HEK293T (cell line): ENCODE measurements at regions not wholly inside any gene's neighbourhood (a gene's known extent, or its start where the extent isn't known, plus 50 kb on each side); places are given as distances from the start of the nearest gene placed in this dataset.

ENCODE experiments used
- ARNT ChIP-seq: fragments of 450-650 bp; IDR thresholded peaks from 2 replicates; pipeline ENCODE4 v1.6.1; 2017; ENCODE audit warnings: mild to moderate bottlenecking
- FOXK2 ChIP-seq: fragments of 450-650 bp; IDR thresholded peaks from 2 replicates; pipeline ENCODE4 v1.6.1; 2016; ENCODE audit warnings: mild to moderate bottlenecking
- FOXM1 ChIP-seq: fragments of 450-650 bp; IDR thresholded peaks from 2 replicates; pipeline ENCODE4 v1.6.1; 2017; ENCODE audit warnings: mild to moderate bottlenecking, borderline replicate concordance
- LEF1 ChIP-seq: fragments of 450-650 bp; IDR thresholded peaks from 2 replicates; pipeline ENCODE4 v1.6.1; 2017; ENCODE audit warnings: mild to moderate bottlenecking, borderline replicate concordance
- TARDBP ChIP-seq: fragments of 450-650 bp; IDR thresholded peaks from 2 replicates; pipeline ENCODE4 v1.6.1; 2016
- ZNF384 ChIP-seq: fragments of 450-650 bp; IDR thresholded peaks from 2 replicates; pipeline ENCODE4 v1.6.1; 2016

DNA sequence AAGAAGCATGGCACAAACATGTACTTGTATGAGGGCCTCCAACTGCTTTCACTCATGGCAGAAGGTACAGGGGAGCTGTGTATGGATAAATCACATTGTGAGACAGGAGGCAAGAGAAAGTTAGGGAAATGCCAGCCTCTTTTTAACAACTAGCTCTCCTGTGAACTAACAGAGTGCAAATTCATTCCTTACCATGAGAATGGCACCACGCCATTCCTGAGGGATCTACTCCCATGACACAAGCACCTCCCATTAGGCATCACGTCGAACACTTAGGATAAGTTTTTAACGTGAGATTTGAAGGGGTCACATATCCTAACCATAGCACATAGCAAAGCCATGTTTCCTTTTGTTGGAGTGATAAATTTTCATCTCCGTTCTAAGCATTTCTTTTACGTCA lies 747.2 kb upstream of the CHD1 start:
- TF ChIP-seq FOXK2 (no peak), ZNF384 (no peak), LEF1 (no peak), TARDBP (no peak), ARNT (no peak), FOXM1 (no peak)
